8988T (cell line): ENCODE measurements at regions not wholly inside any gene's neighbourhood (a gene's known extent, or its start where the extent isn't known, plus 50 kb on each side); places are given as distances from the start of the nearest gene placed in this dataset.
A peak's percentile ranks its signal among the peaks of the same experiment; 100 is the strongest.

Experiments
- DNase-seq: peaks from one replicate; pipeline ENCODE4 v3.0.0; 2011

GRCh38 chr11:134582770-134583095 is 170.7 kb upstream of the B3GAT1 start:
- no peak for DNase-seq

- DNase-seq: no peak
Observed at GRCh38 chr11:134581966-134582769, 170.1 kb upstream of the B3GAT1 start.

- no peak for DNase-seq
Observed at GRCh38 chr11:134581121-134581626, 169.1 kb upstream of the B3GAT1 start.

- DNase-seq: no peak
Observed at GRCh38 chr11:134580610-134580975, 168.6 kb upstream of the B3GAT1 start.

- no peak for DNase-seq
Observed at GRCh38 chr11:134579724-134580609, 167.9 kb upstream of the B3GAT1 start.

- DNase-seq: no peak
Observed at GRCh38 chr11:134578807-134579723, 167.0 kb upstream of the B3GAT1 start.

GRCh38 chr11:134577751-134578395 is 165.8 kb upstream of the B3GAT1 start:
- DNase-seq: no peak

GRCh38 chr11:134576721-134577171 is 164.7 kb upstream of the B3GAT1 start:
- DNase-seq: no peak

GRCh38 chr11:134576286-134576685 is 164.2 kb upstream of the B3GAT1 start:
- peak; percentile 4 for DNase-seq

- peak; percentile 2 for DNase-seq
Observed at GRCh38 chr11:134575504-134576230, 163.6 kb upstream of the B3GAT1 start.

GRCh38 chr11:134574947-134575346 is 162.9 kb upstream of the B3GAT1 start:
- DNase-seq: no peak

- peak; percentile 0 for DNase-seq
Observed at GRCh38 chr11:134574425-134574824, 162.4 kb upstream of the B3GAT1 start.

- no peak for DNase-seq
Observed at GRCh38 chr11:134573857-134574256, 161.8 kb upstream of the B3GAT1 start.

GRCh38 chr11:134572741-134573675 is 161.0 kb upstream of the B3GAT1 start:
- peak; percentile 1 for DNase-seq

- no peak for DNase-seq
Observed at GRCh38 chr11:134571301-134571700, 159.3 kb upstream of the B3GAT1 start.

GRCh38 chr11:134569195-134569594 is 157.2 kb upstream of the B3GAT1 start:
- no peak for DNase-seq

GRCh38 chr11:134566311-134566710 is 154.3 kb upstream of the B3GAT1 start:
- no peak for DNase-seq

GRCh38 chr11:134565343-134565891 is 153.4 kb upstream of the B3GAT1 start:
- DNase-seq: no peak

GRCh38 chr11:134564472-134565200 is 152.6 kb upstream of the B3GAT1 start:
- no peak for DNase-seq
